ENCODE measurements at regions not wholly inside any gene's neighbourhood (a gene's known extent, or its start where the extent isn't known, plus 50 kb on each side); places are given as distances from the start of the nearest gene placed in this dataset.

DNA sequence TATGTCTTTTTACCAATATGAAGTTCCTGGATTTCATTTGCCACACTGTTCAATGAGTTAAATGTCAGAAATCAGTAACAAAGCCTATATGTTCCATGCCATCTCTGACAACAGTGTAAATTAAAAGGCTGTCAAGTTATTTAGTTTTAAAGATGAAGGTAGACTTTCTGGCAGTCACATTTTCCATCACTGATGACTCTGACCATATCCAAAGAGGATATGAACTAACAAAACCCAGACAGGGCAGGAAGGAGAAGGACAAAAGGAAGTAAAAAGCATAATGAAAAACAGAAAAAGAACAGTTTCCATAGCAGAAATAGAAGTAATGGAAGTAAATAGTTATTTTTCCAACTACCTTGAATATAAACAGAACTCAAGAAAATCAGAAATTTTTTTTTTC is 242.3 kb downstream of the UBE3D start:
- TF ChIP-seq, protein P1, sequence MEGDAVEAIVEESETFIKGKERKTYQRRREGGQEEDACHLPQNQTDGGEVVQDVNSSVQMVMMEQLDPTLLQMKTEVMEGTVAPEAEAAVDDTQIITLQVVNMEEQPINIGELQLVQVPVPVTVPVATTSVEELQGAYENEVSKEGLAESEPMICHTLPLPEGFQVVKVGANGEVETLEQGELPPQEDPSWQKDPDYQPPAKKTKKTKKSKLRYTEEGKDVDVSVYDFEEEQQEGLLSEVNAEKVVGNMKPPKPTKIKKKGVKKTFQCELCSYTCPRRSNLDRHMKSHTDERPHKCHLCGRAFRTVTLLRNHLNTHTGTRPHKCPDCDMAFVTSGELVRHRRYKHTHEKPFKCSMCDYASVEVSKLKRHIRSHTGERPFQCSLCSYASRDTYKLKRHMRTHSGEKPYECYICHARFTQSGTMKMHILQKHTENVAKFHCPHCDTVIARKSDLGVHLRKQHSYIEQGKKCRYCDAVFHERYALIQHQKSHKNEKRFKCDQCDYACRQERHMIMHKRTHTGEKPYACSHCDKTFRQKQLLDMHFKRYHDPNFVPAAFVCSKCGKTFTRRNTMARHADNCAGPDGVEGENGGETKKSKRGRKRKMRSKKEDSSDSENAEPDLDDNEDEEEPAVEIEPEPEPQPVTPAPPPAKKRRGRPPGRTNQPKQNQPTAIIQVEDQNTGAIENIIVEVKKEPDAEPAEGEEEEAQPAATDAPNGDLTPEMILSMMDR (conservative IDR thresholded peaks at IDR 0.05), result no peak
- TF ChIP-seq ZFX (IDR thresholded peaks at IDR 0.05), result no peak

All from C4-2B (cell line).